SK-MEL-5 (cell line): ENCODE measurements at regions not wholly inside any gene's neighbourhood (a gene's known extent, or its start where the extent isn't known, plus 50 kb on each side); places are given as distances from the start of the nearest gene placed in this dataset.
A peak's percentile ranks its signal among the peaks of the same experiment; 100 is the strongest.
"Not testable (repeated sequence)": the region's sequence is repeated elsewhere in the genome, so short reads cannot be mapped to it uniquely, and the experiment has no call there.

Experiments used
- DNase-seq: peaks from one replicate; pipeline ENCODE4 v3.0.0-alpha.2; 2016; ENCODE audit warnings: low read depth, low spot score
- in situ Hi-C: cut with HindIII; loops from 2 replicates; pipeline ENCODE4 v1.10.0; 2016; ENCODE audit warnings: low sequenced_read_pairs, high pct_unique_total_duplicates, low pct_unique_long_range_greater_than_20kb

DNA sequence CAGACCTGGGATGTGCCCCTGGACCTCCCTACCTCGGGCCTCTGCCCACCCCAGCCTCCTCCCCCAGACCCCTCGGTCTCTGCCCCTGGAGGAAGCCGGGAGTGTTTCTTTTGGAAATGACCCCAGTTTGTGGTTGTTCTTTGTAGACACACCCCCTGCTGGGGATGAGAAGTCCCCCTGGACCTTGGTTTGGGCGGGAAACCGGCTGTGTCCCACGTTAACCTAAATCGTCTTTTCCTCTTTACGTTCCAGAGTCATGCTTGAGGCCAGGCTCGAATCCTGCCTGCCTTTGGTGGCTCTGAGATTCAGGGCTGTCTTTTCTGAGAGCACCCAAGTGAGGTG, 116.6 kb downstream of the METRNL start:
- in situ Hi-C loops = no loop called here
- no peak for DNase-seq

DNA sequence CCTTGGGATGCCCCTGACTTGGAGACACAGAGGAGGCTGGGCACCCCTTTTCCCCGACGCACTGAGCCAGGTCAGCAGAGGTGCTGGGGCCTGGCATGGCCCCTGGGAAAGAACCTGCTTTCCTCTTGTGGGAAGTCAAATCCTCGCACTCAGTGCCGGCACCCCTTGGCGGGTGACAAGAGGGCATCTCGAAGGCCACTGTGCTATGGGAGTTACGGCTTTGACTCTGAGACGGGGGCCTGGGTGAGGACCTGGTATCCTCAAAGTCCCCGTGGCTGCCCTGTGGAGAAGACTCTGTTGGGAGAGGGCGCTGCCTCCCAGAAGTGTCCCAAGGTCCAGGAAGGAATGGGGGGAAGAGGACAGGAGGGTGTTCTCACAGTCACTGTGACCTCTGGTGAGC, 117.0 kb downstream of the METRNL start:
- in situ Hi-C loops = no loop called here
- DNase-seq = no peak

DNA sequence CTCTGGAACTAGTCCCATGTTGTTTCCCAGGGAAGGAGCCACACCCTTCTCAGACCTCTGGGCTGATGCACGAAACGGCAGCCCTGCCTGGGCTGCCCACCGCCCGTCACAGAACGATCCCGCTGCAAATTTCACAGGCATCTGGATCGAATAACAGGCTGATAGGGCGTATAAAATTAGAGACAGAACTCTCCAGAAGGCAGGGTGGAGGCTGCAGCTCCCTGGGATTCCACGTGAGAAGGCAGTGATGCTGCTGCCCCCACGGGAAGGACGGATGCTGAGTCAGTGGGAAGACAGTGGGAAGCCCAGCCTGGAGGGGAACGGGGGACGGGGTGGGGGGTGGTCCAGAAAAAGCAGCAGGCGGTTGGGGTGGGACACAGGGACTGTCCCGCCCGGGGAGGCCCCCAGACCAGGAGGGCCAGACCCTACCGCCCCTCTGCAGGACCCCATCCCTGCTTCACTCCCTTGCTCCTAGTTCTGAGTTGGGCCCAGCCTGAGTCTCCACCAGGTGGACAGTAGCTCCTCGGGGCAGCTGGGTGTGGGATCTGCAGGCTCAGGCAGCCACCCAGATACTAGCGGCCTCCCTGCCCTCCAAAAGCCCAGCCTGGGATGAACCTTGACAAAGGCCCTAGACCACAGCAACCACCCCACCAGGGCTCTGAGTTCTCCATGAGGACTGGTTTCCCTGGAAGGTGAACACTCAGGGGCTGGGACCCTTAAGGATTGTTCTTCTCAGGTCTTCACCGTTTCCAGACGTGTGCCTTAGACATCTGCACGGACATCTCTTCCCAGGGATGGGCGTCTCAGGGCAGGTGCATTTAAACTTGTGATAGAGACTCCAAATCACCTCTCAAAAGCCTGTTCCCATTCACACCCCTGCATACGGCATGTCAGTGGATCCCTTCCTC, 117.8 kb downstream of the METRNL start:
- no peak for DNase-seq
- in situ Hi-C loops = no loop called here

DNA sequence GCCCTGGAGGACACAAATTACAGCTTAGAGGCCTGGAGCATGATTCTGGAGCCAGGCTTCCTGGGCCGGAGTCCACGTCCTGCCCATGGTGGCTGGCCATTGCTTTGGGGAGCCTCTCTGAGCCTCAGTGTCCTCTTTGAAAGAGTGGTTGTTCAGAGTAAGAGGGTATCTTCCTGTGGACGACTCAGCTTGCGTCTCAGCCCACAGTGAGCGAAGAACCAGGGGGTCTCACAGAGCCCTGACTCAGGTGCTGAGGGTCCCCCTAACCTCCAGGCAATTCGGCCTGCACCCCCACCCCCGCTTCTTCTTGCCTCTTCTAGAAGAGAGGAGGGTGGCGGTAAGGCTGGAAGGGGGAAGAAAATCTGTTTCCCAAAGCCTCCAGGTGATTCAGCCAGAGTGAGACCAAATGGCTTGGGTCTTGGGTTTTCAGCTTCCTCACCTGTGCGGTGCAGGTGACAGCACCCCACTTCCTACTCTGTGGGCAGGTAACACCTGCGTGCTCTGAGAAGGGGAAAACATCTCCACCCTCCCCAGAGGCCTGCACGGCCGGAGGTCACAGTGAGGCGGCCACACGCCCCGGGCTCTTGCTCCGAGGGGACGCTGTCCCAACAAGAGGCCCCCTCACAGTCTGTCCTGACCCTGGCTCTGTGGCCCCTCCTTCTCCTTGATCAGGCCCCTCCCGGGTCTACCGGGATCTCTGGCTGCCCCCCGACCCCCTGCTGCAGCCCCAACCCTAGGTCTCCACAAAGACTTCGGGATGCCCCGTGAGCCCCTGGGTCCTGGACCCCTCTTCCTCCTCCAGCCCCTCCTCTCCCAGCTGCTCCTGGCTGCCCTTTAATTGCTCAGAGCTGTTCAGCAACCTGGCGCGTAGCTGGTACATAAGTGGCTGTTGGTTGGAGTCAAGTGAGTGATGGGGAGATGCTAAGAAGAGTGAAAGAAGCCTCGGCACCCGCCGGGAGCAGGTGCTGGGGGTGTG, 119.2 kb downstream of the METRNL start:
- in situ Hi-C loops = no loop called here
- no peak for DNase-seq

DNA sequence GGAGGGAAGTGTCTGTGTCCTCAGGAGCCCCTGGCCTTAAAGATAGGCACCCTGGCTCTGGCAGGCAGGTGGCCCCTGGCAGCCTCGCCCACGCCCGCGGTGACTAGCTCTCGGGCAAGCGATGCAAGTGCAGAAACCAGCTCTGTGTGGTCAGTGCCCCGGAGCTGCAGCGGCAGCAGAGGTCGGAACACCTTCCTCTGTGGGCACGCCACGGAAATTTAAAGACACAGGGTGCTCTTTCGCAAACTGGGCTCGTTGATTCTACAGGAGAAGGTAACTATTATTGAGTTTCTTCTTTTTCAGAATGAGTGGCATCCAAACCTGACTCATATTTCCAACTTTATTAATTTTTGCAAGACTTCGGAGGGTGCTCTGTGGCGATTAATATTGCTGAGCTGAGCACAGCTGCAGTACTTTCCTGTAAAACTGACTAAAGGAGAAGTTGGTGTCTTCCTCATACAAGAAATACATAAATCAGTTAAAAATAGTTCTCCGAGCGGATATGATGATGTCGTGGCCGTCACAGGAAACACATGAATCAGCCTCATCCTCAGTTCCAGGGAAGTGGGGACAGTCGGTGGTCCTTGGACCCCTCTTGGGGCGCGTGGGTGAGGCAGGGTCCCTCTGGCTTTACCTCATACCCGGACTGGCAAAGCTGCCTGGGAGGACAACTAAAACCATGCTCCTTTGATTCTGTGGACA, 120.2 kb downstream of the METRNL start:
- DNase-seq = no peak
- in situ Hi-C loops = no loop called here

DNA sequence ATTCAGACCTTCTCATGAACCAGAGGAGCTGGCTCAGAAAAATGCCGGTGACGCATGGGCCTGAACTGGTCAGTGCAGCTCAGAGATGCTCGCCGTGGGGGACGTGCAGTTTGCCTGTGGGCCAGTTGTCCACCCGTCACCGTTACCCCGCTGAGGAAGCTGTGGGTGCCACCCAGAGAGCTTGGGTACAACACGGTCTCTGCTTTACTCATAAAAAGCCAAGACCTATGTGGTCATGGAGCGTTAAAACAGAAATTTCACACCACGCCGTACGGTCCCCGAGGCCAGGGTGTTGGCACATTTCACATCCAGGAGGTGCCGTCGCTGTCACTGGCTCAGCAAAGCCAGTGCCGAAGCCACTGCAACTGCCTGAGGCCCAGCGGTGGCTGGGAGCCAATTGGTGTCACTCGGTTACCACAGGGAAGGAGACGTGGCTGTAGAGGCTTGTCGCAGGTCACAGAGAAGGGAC, 120.9 kb downstream of the METRNL start:
- in situ Hi-C loops = no loop called here
- no peak for DNase-seq

DNA sequence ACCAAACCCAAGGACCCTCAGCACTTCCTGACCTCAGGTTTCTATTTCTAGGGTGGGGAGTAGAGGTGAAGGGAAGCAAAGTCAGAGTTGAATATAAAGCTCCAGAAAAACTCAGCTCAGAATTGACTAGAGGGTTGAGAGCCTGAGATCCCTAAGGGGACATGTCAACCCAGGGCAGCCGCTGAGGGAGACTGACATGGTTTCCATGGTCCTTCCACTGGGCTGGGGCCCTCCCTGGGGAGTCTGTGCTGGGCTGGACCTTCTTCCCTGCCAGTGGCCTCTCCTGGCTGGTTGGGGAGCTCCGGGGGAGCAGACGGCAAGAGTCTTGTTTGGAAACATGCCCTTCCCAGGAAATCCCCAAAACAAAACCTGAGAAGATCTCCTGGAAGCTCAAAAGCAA, 121.3 kb downstream of the METRNL start:
- in situ Hi-C loops = no loop called here
- no peak for DNase-seq

DNA sequence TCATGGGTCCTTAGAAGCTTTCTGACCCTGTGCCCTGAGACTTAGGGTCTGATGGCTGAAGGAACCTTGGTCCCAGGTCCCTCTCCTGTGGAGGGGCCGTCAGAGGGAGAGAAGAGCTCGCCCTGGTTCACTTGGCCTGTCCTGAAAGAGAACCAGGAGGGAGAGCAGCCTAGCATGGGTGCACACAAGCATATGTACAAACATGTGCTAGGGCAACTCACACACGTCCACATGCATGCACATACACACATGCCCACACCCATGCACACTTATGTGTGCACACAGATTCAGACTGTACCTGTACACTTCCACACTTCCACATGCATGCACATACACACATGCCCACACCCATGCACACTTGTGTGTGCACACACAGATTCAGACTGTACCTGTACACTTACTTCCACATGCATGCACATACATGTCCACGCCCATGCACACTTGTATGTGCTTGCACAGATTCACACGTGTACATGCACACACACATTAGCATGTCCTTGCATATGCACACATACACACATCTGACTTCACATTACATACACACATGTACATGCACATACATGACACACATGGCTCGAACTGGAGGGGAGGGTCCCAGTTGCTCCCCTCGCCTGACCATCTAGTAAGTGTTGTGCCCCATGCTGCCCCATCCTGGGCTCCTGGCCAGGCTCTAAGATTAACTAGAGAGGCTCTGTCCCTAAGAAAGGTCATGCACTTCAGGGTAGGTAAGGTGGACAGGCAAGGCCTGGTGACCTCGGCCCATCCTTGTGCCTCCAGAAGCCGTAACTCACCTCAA, 122.0 kb downstream of the METRNL start:
- no peak for DNase-seq
- in situ Hi-C loops = no loop called here

DNA sequence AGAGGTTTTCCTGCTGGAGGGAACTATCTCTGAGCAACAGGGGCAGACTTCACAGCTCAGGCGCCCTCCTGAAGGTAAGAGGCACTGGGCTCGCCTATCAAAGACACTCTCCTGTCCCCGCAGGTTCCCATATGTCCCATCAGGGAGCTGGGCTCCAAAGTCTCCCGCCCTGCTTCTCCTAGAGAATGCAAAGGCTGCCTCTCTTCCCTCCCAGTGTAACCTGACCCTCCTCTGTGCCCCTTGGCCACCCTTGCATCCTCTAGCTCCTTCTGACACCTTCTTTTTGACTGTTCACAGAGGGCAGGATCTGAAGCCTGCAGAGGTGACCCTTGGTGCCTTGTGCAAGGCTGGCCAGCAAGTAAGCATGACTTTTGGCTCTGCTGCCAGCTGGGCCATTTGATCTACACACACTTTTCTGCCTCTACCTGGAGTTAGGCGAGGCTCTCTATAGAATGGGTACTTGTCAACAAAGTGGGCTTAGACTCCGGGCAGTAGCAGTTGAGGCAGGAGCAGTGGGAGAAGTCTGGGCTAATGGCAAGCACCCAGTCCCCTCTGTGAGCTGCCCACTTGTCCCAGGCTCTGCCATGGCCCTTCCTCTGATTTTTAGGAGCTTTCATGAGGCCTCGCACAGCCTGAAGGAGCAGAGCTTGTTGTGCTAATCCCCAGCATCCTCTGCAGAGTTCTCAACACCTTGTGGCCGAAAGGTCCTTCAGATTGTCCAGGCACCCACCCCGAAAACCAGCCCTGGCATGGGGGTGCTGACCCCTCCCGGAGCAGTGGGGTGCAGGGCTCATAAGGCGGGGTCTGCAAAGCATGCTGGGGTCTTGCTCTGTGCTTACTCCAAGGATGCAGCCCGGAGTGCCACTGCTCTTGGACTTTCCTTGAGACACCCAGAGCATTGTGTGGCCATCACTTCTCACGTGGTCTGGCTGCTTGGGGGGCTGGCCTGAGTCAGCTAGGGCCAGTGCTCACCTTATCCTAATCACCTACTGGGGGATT, 122.9 kb downstream of the METRNL start:
- in situ Hi-C loops = no loop called here

DNA sequence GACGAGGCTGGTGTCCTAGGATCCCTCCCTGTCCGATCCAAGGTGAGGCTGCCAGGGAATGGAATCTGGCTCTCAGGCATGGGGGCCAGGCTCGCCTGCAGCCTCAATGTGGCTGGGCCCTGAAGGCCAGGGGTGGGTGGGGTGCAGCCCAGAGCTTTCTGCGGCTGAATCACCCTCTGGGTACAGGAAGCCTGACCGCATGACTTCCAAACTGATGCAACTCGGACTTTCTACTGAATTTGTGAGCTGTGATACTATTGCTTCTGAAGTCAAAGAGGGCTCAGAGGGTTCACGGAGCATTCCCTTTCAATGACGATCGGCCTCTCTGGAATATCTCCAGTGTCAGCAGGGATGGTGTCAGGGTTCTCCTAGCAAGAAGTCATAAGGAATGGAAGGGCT, 123.7 kb downstream of the METRNL start:
- DNase-seq = peak; percentile 6
- in situ Hi-C loops = no loop called here

More for the DNA sequence above, 122.9 kb downstream of the METRNL start:
- DNase-seq = no peak

DNA sequence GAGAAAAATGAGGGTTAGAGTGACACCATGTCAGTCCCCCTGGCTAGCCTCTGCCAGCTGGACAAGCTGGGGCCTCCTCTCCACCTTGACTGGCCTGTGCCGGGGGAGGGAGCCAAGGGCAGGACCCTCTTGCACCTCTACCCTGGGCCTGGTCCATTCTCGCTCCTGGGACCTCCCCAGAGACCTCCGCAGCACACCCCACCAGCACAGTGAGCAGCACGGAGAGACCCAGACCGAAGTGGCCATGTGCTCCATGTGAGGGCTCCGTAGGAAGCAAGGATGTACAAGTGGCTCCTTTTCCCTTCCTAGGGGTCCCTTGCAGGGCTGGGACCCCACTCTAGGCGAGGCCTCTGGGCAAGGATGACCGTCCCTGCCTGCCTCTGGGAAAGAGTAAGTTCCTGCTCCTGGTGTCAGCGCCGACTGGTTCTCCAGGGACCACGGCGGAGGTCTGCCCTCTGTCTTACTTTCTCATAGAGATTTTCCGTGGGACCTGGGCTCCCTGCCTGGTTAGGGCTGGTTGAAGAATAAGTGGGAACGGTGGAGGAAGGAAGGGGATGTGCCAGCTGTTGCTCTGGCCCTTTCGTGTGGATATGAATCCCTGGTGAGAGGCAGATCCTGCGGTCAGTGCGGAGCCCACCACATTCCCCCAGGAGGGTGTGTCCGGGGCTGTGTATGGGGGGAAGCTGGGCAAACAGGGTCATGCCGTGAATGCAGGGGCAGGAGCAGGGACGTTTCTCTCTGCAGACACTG, 124.2 kb downstream of the METRNL start:
- no peak for DNase-seq
- in situ Hi-C loops = no loop called here

DNA sequence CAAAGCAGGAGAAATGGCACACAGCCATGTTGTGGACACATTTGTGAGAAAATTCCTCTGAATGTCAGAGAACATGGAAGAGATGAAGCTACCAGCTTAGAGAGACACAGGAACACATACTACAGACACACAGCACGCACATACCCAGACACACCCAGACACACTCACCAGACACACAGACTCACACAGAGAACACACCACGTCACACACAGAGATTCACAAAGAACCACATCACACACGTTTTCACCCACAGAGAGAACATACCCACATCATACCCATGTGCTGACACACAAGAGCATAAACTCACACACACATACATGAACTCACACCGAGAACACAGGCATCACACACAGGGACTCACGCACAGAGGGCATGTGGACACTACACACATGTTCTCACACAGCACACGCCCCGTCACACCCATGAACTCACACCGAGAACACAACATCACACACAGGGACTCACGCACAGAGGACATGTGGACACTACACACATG, 124.9 kb downstream of the METRNL start:
- in situ Hi-C loops = no loop called here
- no peak for DNase-seq

DNA sequence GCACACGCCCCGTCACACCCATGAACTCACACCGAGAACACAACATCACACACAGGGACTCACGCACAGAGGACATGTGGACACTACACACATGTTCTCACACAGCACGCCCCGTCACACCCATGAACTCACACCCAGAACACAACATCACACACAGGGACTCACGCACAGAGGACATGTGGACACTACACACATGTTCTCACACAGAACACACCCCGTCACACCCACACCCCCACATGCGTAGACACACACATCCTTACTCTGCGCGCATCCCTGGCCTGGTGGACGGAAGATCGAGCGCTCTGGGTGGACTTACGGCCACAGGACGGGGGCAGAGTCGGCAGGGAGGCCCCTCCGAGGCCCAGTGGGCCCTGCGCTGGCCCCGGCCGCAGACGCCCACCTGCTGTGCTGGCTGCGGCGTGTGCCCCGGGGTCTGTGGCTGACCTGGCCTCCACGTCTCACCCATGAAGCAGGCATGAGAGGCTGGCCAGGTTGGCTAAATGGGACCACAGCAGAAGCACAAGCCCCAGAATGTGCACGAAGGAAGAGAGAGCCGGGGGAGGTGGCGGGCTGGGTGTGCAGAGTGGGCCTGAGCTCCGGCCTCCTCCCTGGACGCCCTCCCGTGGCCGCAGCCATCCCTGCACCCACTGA, 125.5 kb downstream of the METRNL start:
- DNase-seq, in situ Hi-C loops: not testable (repeated sequence)

DNA sequence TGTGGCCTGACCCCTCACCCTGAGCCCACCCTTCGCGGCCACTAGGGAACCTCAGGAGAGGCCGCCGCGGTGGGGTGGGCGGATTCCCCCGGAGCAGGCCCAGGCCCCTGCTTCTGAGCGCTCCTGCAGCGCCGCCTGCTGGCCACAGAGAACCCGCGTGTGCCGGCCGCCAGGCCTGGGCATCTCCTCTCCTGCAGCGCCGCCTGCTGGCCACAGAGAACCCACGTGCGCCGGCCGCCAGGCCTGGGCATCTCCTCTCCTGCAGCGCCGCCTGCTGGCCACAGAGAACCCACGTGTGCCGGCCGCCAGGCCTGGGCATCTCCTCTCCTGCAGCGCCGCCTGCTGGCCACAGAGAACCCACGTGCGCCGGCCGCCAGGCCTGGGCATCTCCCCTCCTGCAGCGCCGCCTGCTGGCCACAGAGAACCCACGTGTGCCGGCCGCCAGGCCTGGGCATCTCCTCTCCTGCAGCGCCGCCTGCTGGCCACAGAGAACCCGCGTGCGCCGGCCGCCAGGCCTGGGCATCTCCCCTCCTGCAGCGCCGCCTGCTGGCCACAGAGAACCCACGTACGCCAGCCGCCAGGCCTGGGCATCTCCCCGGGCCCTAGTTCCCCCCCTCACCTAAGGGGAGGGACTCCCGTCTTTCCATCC, 126.1 kb downstream of the METRNL start:
- DNase-seq = peak; percentile 23
- in situ Hi-C loops = not testable (repeated sequence)
